ENCODE measurements at regions not wholly inside any gene's neighbourhood (a gene's known extent, or its start where the extent isn't known, plus 50 kb on each side); places are given as distances from the start of the nearest gene placed in this dataset.
"Not testable (repeated sequence)": the region's sequence is repeated elsewhere in the genome, so short reads cannot be mapped to it uniquely, and the experiment has no call there.

GRCh38 chr12:78530100-78530765 lies 334.3 kb upstream of the SYT1 start:
- no peak for FAIRE-seq

DNA sequence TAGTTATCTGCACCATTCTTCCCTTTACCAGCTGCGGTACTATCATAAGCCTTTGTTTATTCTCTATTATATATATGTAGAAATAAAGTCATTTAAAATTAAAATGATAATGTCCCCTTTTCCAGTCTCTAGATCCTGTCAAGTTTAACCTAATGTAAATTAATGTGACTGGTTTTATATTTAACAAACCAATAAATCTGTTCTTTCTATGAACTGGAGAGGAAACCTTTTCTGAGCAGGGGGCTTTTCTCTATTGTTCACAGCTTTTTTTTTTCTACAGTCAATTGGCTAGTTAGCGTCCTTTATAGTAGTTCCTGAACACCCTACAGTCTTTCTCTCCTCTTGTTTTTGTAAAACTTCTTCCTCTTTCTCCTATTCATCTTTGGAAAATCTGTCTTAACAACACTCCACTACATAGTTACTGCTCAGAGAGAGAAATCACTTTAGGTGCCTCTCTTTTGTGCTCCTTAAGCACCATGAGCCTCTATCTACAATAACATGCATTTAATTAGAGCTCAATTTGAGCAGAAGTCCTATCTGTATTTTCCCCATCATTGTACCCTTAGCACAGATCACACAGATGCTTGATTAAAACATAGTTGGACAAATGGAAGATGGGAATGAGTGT lies 332.6 kb upstream of the SYT1 start:
- FAIRE-seq = no peak

- no peak for FAIRE-seq
Observed at GRCh38 chr12:78534311-78534710, 330.3 kb upstream of the SYT1 start.

DNA sequence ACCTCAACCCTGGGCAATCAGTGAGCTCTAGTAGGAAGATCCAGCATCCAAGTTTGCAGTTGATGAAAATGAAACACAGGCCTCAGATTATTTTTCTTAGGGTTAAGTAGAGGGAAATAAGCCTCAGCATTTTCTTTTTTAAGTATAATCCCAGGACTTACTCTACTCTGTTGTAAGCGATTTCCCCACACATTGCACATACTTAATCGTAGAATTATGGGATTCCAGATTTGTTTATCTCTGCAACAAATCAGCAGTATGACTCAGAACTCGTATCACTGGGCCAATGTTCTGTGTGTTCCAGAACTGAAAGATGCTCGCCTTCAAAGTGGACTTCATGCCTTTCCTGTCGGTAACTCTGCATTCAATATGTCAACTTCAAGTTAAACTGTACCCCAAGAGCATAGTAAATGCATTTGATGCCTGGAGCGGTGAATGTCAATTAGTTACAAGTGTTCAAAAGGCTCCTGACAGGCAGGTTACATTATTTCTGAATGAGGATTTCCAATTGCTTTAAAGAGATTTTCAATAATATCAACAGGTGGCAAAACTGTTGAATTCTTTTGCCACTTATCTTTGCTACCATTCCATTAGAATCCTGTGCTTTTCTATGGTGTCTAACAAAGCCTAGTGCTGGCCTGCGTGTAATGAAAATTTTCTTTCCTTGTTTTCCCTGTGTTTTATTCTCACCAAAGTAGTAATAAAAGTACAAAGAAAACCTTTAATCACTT lies 323.8 kb upstream of the SYT1 start:
- FAIRE-seq = no peak

GRCh38 chr12:78550831-78551230 lies 313.7 kb upstream of the SYT1 start:
- FAIRE-seq = no peak

GRCh38 chr12:78555802-78556201 lies 308.8 kb upstream of the SYT1 start:
- no peak for FAIRE-seq

GRCh38 chr12:78556651-78557050 lies 307.9 kb upstream of the SYT1 start:
- no peak for FAIRE-seq

DNA sequence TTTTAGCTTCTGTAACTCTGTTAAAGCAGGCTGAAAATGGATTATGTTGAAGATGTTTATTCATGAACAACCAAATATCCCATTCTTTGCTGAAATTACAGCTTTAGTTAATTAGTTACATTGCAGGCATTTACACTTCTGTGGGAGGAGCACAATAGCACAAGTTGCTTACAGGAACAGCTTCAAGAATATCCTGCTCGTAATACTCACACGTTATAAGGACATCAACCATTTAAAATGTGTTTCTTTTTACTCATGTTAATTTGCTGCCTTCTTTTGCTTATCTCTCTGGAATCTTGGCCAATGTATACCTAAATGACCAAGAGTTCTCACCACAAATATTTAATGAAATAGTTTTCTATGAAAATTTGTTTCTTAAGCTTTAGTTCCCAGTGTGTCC lies 305.2 kb upstream of the SYT1 start:
- FAIRE-seq = no peak

- no peak for FAIRE-seq
Observed at GRCh38 chr12:78559886-78560285, 304.7 kb upstream of the SYT1 start.

DNA sequence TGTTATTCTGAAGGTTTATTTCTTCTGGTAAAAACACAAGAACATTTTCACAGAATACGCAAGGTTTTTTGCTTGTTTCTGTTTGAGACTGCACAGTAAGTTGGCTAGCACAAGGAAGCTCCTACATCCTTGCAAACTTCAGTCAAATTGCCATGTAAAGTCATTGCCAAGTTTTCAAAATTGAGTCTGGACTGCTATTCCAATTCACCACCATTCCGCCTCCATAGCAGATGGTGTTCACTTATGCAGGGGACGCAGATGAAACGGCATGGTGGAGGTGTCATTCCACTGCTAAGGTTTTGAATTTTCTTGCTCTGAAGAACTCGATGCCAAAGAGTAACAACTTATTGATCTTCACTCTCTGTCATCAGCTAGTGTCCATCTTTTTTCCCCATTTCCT lies 303.9 kb upstream of the SYT1 start:
- no peak for FAIRE-seq

DNA sequence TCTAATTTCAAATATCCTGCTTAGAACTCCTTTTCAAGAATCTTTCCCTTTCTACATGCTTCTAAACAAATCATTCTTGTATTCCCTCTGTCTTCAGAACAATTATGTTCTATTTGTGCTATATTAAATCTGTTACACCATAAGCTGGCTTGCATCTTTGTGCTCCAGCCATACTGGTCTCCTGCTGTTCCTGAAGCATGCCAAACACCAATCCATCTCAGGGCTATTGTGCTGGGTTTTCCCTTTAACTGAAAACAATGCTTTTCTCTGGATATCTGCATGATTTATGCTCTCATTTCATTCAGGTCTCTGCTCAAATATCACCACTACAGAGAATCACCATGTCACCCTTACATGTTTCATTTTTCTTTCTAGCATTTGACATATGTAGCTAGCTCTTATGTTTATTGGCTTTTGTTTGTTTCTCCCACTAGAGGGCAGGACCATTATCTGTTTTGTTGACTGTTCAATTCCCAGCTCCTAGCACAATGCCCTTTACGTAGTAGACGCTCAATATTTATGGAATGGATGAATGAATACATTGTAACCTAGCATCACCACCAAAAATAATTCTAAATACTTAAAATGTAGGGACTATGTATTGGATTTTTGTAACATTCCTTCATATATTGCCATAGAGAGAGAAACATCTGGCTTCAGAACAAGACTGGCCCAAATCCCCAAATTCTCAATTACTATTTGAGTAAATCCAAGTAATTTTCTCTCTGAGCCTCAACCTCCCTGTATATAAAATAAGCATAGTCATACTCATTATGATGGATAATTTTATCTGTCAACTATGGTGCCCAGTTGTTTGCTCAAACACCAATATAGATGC lies 302.0 kb upstream of the SYT1 start:
- no peak for FAIRE-seq

DNA sequence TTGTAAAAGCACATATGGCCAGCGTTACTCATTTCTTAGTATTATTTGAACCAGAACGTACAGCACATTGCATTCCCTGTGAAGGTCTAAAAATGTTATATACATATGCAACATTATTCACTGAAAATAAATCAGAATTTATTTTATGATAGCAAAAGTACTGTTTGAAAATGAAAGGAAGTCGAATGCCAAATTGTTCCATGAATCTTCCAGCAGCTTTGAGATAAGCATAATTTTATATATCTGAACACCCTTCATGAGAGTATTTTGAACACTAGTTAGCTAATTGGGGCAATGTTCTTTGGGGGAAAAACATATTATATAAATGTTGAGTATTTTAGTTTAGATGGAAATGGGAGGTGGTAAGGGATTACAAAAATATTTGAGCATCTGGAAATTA lies 300.7 kb upstream of the SYT1 start:
- FAIRE-seq = no peak

GRCh38 chr12:78566456-78566855 lies 298.1 kb upstream of the SYT1 start:
- FAIRE-seq = no peak

- FAIRE-seq = no peak
Observed at GRCh38 chr12:78568321-78569020, 296.1 kb upstream of the SYT1 start.

DNA sequence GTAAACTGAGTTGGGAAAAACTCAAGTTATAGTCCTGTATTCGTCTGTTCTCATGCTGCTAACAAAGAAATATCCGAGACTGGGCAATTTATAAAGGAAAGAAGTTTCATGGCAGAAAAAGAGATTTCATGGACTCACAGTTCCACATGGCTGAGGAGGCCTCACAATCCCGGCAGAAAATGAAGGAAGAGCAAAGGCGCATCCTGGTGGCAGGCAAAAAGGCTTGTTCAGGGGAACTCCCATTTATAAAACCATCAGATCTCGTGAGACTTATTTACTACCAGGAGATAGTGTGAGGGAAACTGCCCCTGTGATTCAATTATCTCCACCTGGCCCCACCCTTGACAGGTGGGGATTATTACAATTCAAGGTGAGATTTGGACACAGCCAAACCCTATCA lies 292.6 kb upstream of the SYT1 start:
- FAIRE-seq = no peak

DNA sequence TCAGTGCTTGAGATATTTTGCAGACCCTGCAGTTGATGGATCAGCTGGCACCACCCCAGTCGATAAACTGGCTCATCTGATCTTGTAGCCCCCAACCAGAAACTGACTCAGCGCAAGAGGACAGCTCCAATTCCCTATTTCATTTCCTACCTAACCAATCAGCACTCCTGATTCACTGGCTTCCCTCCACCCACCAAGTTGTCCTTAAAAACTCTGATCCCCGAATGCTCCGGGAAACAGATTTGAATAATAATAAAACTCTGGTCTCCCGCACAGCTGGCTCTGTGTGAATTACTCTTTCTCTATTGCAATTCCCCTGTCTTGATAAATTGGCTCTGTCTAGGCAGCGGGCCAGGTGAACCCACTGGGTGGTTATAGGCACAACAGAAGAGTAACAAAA lies 289.4 kb upstream of the SYT1 start:
- not testable (repeated sequence) for FAIRE-seq

DNA sequence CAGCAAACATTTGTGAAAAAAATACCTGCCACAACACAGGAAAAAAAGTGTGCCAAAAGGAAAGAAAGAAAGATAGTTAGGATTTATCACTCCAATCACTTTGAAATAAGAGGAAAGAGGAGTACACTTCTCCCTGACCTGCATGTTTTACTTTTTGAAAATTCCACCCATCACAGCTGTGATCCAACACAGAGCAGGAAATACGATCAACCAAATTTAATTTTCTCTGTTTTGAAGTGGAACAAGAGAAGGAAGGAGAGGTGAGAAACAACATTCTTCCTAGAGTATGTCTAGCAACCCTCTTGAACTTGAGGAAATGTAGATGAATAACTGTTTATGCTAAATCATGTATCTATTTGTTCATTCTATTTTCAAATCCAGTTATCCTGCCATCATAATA lies 284.7 kb upstream of the SYT1 start:
- FAIRE-seq = no peak

DNA sequence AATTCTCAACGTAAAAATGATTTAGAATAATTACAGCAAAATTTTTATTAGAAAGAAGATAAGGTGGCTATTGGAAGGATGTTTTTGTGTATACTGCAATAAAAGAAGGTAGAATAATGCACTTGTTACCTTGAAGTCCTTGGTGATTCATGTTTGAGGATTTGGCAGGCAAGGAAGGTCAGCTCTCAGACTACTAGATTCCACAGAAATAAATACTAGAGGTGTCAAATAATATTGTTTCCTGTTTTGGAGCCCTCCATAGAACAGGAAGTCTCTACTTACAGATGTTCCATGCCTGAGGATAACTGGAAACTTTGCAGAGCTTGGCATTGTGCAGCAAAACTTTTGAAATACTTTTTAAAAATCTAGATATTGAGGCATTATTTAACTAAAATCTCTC lies 284.3 kb upstream of the SYT1 start:
- FAIRE-seq = no peak

DNA sequence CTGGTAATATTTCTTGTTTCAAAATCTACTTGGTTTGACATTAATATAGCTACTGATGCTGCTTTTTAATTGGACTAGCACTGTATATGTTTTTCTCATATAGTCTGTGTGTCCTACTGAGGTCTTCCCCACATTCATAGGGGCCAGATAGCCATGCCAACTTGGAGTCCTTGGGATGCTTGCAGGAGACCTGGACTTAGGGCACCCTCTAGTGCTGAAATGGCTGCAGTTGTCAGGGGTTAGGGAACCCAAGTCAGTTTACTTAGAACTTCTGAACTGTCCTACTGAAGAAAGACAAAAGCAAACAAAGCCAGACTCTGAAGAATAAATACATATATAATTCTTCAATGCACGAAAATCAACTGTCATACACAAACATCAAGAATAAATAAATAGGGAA lies 279.9 kb upstream of the SYT1 start:
- no peak for FAIRE-seq

DNA sequence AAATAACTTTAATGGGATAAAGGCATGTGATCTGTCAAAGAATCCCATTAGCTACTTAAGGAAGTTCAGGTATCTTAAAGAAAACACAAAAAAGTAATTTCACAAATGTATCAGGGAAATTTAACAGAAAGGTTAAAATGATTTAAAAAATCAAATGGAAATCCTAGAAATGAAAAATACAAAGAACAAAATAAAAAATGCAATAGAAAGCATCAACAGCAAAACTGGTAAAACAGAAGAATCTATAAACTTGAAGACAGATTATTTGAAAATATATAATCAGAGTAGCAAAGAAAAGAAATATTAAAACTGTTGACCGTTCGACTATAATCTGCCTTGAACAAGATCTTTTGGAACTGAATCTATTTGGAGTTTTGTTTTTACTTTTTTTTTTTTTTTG lies 279.4 kb upstream of the SYT1 start:
- FAIRE-seq = no peak

DNA sequence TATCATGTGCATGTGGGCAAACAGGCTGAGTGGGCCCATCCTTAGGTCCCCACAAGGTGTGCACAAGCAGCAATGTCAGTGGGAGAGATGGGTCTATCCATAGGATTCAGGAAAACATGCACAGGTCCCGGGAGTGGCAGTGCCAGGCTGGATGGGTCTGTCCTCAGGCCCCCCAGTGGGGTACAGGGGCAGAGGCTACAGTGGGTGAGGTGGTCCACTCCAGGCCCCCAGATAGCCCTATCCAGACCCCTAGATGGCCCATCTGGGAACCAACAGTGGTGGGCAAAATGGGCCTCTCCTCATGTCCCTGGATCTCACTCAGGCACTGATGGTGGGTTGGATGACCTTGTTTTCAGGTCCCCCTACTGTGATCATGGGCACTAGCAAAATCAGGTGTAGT lies 277.8 kb upstream of the SYT1 start:
- FAIRE-seq = no peak

DNA sequence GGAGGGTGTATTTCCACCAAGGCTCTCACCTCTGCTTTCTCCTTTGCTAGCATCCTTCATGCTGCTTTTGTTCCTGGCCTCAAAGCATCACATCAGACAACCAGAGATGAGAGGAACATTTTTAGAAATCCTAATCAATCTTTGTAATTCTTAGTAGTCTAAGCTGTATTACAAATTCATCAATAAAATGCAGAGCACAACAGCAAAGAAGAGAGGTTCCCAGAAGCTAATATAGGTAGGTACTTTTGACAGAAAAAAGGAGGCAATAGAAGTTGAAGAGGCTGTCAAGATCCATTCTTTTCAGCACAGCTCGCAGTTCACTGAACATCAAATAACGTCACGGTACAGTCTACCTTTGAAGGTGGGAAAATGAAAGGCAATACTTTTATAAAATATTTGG lies 265.2 kb upstream of the SYT1 start:
- no peak for FAIRE-seq

GRCh38 chr12:78600541-78600940 lies 264.0 kb upstream of the SYT1 start:
- no peak for FAIRE-seq
